Neural progenitor cell (in vitro differentiated cells): ENCODE measurements at regions not wholly inside any gene's neighbourhood (a gene's known extent, or its start where the extent isn't known, plus 50 kb on each side); places are given as distances from the start of the nearest gene placed in this dataset.
A peak's percentile ranks its signal among the peaks of the same experiment; 100 is the strongest.

Source experiments
- DNase-seq: peaks from one replicate; pipeline ENCODE4 v3.0.0-alpha.2; 2016; ENCODE audit warnings: low spot score
- H2AFZ ChIP-seq: fragments of 200-600 bp; sonication (generic); replicated peaks from 2 replicates; pipeline ENCODE4 v1.6.1; 2016; ENCODE audit warnings: antibody characterized with exemption
- H3F3A ChIP-seq: fragments of 200-600 bp; sonication (generic); 2 replicates; pipeline ENCODE4 v1.6.1; 2016; ENCODE audit warnings: antibody characterized with exemption, low read depth
- H3K27ac ChIP-seq: fragments of 200-600 bp; sonication (generic); 2 replicates; pipeline ENCODE4 v1.5.1; 2016; ENCODE audit warnings: mild to moderate bottlenecking
- H3K27me3 ChIP-seq: fragments of 200-600 bp; sonication (generic); 2 replicates; pipeline ENCODE4 v1.6.1; 2016; ENCODE audit warnings: mild to moderate bottlenecking, moderate library complexity
- H3K36me3 ChIP-seq: fragments of 200-600 bp; sonication (generic); 2 replicates; pipeline ENCODE4 v1.5.1; 2016
- H3K4me1 ChIP-seq: fragments of 200-600 bp; sonication (generic); 2 replicates; pipeline ENCODE4 v1.6.1; 2016; ENCODE audit warnings: mixed run types
- H3K4me2 ChIP-seq: fragments of 200-600 bp; sonication (generic); 2 replicates; pipeline ENCODE4 v1.6.1; 2016
- H3K4me3 ChIP-seq: fragments of 200-600 bp; sonication (generic); 2 replicates; pipeline ENCODE4 v1.5.1; 2016
- H3K79me2 ChIP-seq: fragments of 200-600 bp; sonication (generic); 2 replicates; pipeline ENCODE4 v1.6.1; 2016; ENCODE audit warnings: low read depth
- H3K9ac ChIP-seq: fragments of 200-600 bp; sonication (generic); 2 replicates; pipeline ENCODE4 v1.6.1; 2016
- H3K9me3 ChIP-seq: fragments of 200-600 bp; sonication (generic); 2 replicates; pipeline ENCODE4 v1.5.1; 2016; ENCODE audit warnings: low read depth
- H4K20me1 ChIP-seq: fragments of 200-600 bp; sonication (generic); 2 replicates; pipeline ENCODE4 v1.6.1; 2016; ENCODE audit warnings: low read depth
- H3K27ac Mint-ChIP-seq: 3 replicates; pipeline ENCODE4 v1.8.0; 2021; ENCODE audit warnings: mixed read lengths
- H3K27me3 Mint-ChIP-seq: 2 replicates; pipeline ENCODE4 v1.8.0; 2022; ENCODE audit warnings: low read depth, mild to moderate bottlenecking, inconsistent platforms, moderate library complexity, mixed read lengths; ENCODE audit not compliant: insufficient read depth
- H3K36me3 Mint-ChIP-seq: 3 replicates; pipeline ENCODE4 v1.8.0; 2021; ENCODE audit warnings: mixed read lengths
- H3K4me1 Mint-ChIP-seq: 3 replicates; pipeline ENCODE4 v1.8.0; 2021; ENCODE audit warnings: mixed read lengths
- H3K4me3 Mint-ChIP-seq: 3 replicates; pipeline ENCODE4 v1.8.0; 2021; ENCODE audit warnings: mild to moderate bottlenecking, moderate library complexity, mixed read lengths
- H3K9me3 Mint-ChIP-seq: 3 replicates; pipeline ENCODE4 v1.8.0; 2020; ENCODE audit warnings: mixed read lengths
- EZH2 ChIP-seq: fragments of 200-600 bp; sonication (generic); IDR thresholded peaks from 2 replicates; pipeline ENCODE4 v1.6.1; 2017; ENCODE audit warnings: antibody characterized with exemption, mild to moderate bottlenecking, moderate library complexity
- EZH2phosphoT487 ChIP-seq: fragments of 200-600 bp; sonication (generic); IDR thresholded peaks from 2 replicates; pipeline ENCODE4 v1.6.1; 2017; ENCODE audit warnings: antibody characterized with exemption
- TF ChIP-seq, protein P1 (sequence below): fragments of 200-600 bp; sonication (generic); IDR thresholded peaks from 2 replicates; pipeline ENCODE4 v1.5.1; 2017; ENCODE audit warnings: antibody characterized with exemption, mild to moderate bottlenecking

DNA sequence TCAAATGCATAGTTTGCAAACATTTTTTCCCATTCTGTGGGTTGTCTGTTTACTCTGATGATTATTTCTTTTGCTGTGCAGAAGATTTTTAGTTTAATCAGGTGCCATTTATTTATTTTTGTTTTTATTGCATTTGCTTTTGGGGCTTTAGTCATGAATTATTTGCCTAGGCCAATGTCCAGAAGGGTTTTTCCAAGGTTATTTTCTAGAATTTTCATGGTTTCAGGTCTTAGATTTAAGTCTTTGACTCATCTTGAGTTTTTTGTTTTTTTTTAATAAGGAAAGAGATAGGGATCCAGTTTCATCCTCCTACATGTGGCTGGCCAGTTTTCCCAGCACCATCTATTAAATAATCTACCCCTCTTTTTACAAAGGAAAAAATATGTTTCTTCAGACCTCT lies 57.2 kb upstream of the TMEM260 start:
- peaks cover 8% of the 10 kb centered on the region for H3K27me3 Mint-ChIP-seq
- H3K36me3 Mint-ChIP-seq: no peaks in the 10 kb centered on the region
- H3K27me3 ChIP-seq: no peaks in the 10 kb centered on the region
- peaks cover 14% of the 10 kb centered on the region for H3F3A ChIP-seq
- H3K36me3 ChIP-seq: no peaks in the 10 kb centered on the region
- H3K27ac ChIP-seq: no peak overlapping the region
- H3K4me3 Mint-ChIP-seq: no peak overlapping the region
- no peaks in the 10 kb centered on the region for H3K9me3 ChIP-seq
- H3K4me1 Mint-ChIP-seq: peaks cover 15% of the 10 kb centered on the region
- H4K20me1 ChIP-seq: no peaks in the 10 kb centered on the region
- TF ChIP-seq, protein P1, sequence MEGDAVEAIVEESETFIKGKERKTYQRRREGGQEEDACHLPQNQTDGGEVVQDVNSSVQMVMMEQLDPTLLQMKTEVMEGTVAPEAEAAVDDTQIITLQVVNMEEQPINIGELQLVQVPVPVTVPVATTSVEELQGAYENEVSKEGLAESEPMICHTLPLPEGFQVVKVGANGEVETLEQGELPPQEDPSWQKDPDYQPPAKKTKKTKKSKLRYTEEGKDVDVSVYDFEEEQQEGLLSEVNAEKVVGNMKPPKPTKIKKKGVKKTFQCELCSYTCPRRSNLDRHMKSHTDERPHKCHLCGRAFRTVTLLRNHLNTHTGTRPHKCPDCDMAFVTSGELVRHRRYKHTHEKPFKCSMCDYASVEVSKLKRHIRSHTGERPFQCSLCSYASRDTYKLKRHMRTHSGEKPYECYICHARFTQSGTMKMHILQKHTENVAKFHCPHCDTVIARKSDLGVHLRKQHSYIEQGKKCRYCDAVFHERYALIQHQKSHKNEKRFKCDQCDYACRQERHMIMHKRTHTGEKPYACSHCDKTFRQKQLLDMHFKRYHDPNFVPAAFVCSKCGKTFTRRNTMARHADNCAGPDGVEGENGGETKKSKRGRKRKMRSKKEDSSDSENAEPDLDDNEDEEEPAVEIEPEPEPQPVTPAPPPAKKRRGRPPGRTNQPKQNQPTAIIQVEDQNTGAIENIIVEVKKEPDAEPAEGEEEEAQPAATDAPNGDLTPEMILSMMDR: no peak
- TF ChIP-seq EZH2phosphoT487 (no peak), EZH2 (no peak)
- H2AFZ ChIP-seq: no peak overlapping the region
- no peak overlapping the region for H3K9ac ChIP-seq
- DNase-seq: no peak
- no peak overlapping the region for H3K4me3 ChIP-seq
- no peaks in the 10 kb centered on the region for H3K9me3 Mint-ChIP-seq
- no peak overlapping the region for H3K4me2 ChIP-seq
- no peak overlapping the region for H3K27ac Mint-ChIP-seq
- no peaks in the 10 kb centered on the region for H3K79me2 ChIP-seq
- peaks cover 11% of the 10 kb centered on the region for H3K4me1 ChIP-seq

DNA sequence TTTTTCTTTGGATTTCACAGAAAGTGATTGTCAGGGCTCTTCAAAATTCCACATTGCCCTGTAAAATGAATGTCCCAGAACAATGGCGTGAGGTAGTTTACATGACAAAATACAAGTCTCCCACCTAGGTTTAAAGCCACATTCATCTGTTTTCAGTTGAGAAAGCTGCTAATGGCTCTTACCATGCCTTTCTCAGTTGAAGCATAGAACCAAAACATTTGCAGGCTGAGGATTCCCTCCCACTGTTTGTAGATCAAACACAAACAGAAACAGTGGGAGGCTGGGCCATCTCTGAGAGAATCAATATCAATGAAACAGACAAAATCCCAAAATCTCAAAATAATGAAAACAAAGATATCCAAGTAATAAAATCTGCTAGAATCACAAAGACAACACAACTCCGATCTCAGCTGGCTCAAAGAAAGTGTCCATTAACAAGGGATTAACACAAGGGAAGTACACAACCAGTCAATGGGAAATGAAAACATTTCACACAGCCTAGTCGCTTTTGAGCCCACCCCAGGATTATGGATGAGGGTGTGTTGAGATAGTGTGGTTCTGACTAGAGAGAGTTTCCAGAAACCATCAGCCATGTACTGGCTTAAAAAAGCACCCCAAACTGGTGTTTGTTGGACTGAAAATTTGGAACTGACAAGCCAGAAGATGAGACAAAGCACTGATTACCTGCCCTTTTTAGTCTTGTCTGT lies 54.5 kb upstream of the TMEM260 start:
- Histone ChIP-seq H3K9ac (no peak overlapping the region), H3K27ac (no peak overlapping the region), H2AFZ (peak overlapping the region; percentile 83), H4K20me1 (no peaks in the 10 kb centered on the region), H3K4me1 (peaks cover 21% of the 10 kb centered on the region), H3K27me3 (no peaks in the 10 kb centered on the region), H3K4me3 (no peak overlapping the region), H3K4me2 (peak overlapping the region; percentile 53), H3K79me2 (no peaks in the 10 kb centered on the region), H3K9me3 (no peaks in the 10 kb centered on the region), H3K36me3 (no peaks in the 10 kb centered on the region), H3F3A (peaks cover 14% of the 10 kb centered on the region)
- no peak overlapping the region for H3K4me3 Mint-ChIP-seq
- H3K9me3 Mint-ChIP-seq: no peaks in the 10 kb centered on the region
- H3K27me3 Mint-ChIP-seq: peaks cover 6% of the 10 kb centered on the region
- peak overlapping the region; percentile 4 for H3K27ac Mint-ChIP-seq
- no peak for DNase-seq
- TF ChIP-seq EZH2phosphoT487: no peak
- TF ChIP-seq, protein P1: no peak
- no peaks in the 10 kb centered on the region for H3K36me3 Mint-ChIP-seq
- H3K4me1 Mint-ChIP-seq: peaks cover 8% of the 10 kb centered on the region

DNA sequence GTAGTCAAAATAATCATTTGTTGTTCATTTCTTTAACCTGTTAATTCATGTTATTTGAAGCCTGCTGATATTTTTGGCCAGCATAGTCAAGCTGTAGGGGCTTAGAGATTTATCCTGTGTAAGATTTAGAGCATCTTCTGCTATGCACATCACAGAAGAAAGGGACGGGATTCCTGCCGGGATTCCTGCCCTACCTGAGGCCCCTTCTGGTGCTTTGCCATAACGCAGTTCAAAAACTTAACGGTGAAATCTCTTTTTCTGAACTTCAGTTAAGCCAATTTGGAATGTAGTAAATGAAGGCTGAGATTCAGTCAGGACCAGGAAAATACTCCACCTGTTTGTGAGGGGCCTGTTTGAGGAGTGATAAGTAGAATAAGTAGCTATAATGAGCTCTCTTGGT lies 50.7 kb upstream of the TMEM260 start:
- Histone ChIP-seq H3K4me1 (peaks cover 21% of the 10 kb centered on the region), H3K4me2 (no peak overlapping the region), H3K27me3 (no peaks in the 10 kb centered on the region), H3K27ac (no peak overlapping the region), H4K20me1 (no peaks in the 10 kb centered on the region), H3K9me3 (no peaks in the 10 kb centered on the region), H3K36me3 (no peaks in the 10 kb centered on the region), H3F3A (peaks cover 14% of the 10 kb centered on the region), H3K9ac (no peak overlapping the region), H3K4me3 (no peak overlapping the region), H2AFZ (no peak overlapping the region), H3K79me2 (no peaks in the 10 kb centered on the region)
- Mint-ChIP-seq H3K36me3 (no peaks in the 10 kb centered on the region), H3K27me3 (peaks cover 8% of the 10 kb centered on the region), H3K27ac (no peak overlapping the region), H3K4me3 (no peak overlapping the region), H3K9me3 (no peaks in the 10 kb centered on the region), H3K4me1 (peaks cover 8% of the 10 kb centered on the region)
- DNase-seq: no peak
- TF ChIP-seq EZH2: no peak
- TF ChIP-seq, protein P1: no peak
- no peak for TF ChIP-seq EZH2phosphoT487
